Astrocyte (in vitro differentiated cells and primary cell): ENCODE measurements at regions not wholly inside any gene's neighbourhood (a gene's known extent, or its start where the extent isn't known, plus 50 kb on each side); places are given as distances from the start of the nearest gene placed in this dataset.

Source experiments
- DNase-seq: peaks from one replicate; pipeline ENCODE4 v3.0.0-alpha.2; 2010; ENCODE audit warnings: low read depth
- FAIRE-seq: peaks from 2 replicates; lab custom pipeline; 2011; peaks lifted over from hg19 to GRCh38; lab: Jason Lieb, UNC
- H2AFZ ChIP-seq: 2 replicates; pipeline ENCODE4 v1.6.0; 2012; ENCODE audit warnings: low read depth, low read length, inconsistent platforms
- H3K27ac ChIP-seq: 2 replicates; pipeline ENCODE4 v1.5.1; 2011; ENCODE audit warnings: low read depth, low read length, inconsistent platforms
- H3K27me3 ChIP-seq: 2 replicates; pipeline ENCODE4 v1.6.0; 2011; ENCODE audit warnings: low read length, inconsistent platforms; ENCODE audit not compliant: insufficient read depth
- H3K36me3 ChIP-seq: 2 replicates; pipeline ENCODE4 v1.5.1; 2011; ENCODE audit warnings: low read length, inconsistent platforms; ENCODE audit not compliant: insufficient read depth
- H3K4me1 ChIP-seq: 2 replicates; pipeline ENCODE4 v1.5.1; 2011; ENCODE audit warnings: low read length, inconsistent platforms; ENCODE audit not compliant: insufficient read depth
- H3K4me2 ChIP-seq: 2 replicates; pipeline ENCODE4 v1.6.0; 2012; ENCODE audit warnings: low read length, inconsistent platforms
- H3K4me3 ChIP-seq: 2 replicates; pipeline ENCODE4 v1.5.1; 2011; ENCODE audit warnings: low read depth, mild to moderate bottlenecking, low read length, inconsistent platforms; ENCODE audit not compliant: insufficient read depth
- H3K79me2 ChIP-seq: 2 replicates; pipeline ENCODE4 v1.6.0; 2012; ENCODE audit warnings: mild to moderate bottlenecking, low read length, inconsistent platforms; ENCODE audit not compliant: insufficient read depth
- H3K9ac ChIP-seq: 2 replicates; pipeline ENCODE4 v1.6.0; 2012; ENCODE audit warnings: mild to moderate bottlenecking, low read length, inconsistent platforms
- H3K9me3 ChIP-seq: 2 replicates; pipeline ENCODE4 v1.5.1; 2012; ENCODE audit warnings: low read depth, mild to moderate bottlenecking, low read length, inconsistent platforms; ENCODE audit not compliant: insufficient read depth
- H4K20me1 ChIP-seq: 2 replicates; pipeline ENCODE4 v1.6.0; 2012; ENCODE audit warnings: low read length, inconsistent platforms; ENCODE audit not compliant: insufficient read depth
- H3K27ac Mint-ChIP-seq: one replicate; pipeline ENCODE4 v1.8.0; 2021; ENCODE audit warnings: mild to moderate bottlenecking, mixed read lengths; ENCODE audit not compliant: unreplicated experiment
- H3K27me3 Mint-ChIP-seq: one replicate; pipeline ENCODE4 v1.8.0; 2021; ENCODE audit warnings: low read depth, mixed read lengths; ENCODE audit not compliant: unreplicated experiment
- H3K36me3 Mint-ChIP-seq: one replicate; pipeline ENCODE4 v1.8.0; 2021; ENCODE audit warnings: low read depth, mixed read lengths; ENCODE audit not compliant: unreplicated experiment
- H3K4me1 Mint-ChIP-seq: one replicate; pipeline ENCODE4 v1.8.0; 2021; ENCODE audit warnings: low read depth, mixed read lengths; ENCODE audit not compliant: unreplicated experiment
- H3K4me3 Mint-ChIP-seq: one replicate; pipeline ENCODE4 v1.8.0; 2021; ENCODE audit warnings: mild to moderate bottlenecking, moderate library complexity, mixed read lengths; ENCODE audit not compliant: unreplicated experiment
- H3K9me3 Mint-ChIP-seq: one replicate; pipeline ENCODE4 v1.8.0; 2021; ENCODE audit warnings: mild to moderate bottlenecking, mixed read lengths; ENCODE audit not compliant: unreplicated experiment
- EZH2 ChIP-seq: IDR thresholded peaks from 2 replicates; pipeline ENCODE4 v1.6.1; 2012; ENCODE audit warnings: mild to moderate bottlenecking, low read length, inconsistent platforms; ENCODE audit not compliant: insufficient read depth
- TF ChIP-seq, protein P1 (sequence below): IDR thresholded peaks from 2 replicates; pipeline ENCODE4 v1.5.1; 2011; ENCODE audit warnings: low read depth, mild to moderate bottlenecking, inconsistent platforms, low read length, moderate library complexity; ENCODE audit not compliant: insufficient read depth

DNA sequence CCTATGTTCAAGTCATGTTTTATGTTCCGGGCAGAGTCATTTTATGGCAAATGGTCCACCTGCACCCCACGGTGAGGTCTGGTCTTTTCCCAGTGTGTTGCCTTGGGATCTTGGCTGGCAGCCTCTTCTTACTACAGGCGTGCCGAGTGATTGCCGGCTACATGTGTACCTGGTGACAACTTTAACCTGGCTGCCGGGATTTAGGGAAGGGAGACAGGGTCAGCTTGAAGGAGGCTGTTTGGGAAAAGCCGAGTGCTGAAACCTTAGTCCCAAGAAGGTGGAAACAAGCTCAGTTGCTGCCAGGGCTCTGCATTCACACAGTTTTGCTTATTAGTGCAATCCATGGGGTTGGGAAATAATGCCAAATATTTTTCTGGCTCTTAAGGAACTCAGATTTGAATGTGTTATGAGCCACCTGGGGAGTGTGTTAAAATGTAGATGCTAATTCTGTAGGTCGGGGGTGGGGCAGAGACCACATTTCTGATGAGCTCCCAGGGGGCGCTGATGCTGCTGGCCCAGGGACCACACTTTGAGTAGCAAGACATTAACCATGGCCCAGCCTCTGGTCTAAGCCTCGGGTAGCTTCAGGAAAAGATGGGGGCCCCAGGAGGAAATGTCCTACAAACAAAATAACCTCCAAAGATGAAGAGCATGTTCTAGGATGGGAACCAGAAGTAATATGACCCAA, 179.6 kb downstream of the TBX5 start:
- peaks cover 42% of the 10 kb centered on the region for H3K27me3 Mint-ChIP-seq
- FAIRE-seq = no peak
- H3K4me3 Mint-ChIP-seq = no peak overlapping the region

DNA sequence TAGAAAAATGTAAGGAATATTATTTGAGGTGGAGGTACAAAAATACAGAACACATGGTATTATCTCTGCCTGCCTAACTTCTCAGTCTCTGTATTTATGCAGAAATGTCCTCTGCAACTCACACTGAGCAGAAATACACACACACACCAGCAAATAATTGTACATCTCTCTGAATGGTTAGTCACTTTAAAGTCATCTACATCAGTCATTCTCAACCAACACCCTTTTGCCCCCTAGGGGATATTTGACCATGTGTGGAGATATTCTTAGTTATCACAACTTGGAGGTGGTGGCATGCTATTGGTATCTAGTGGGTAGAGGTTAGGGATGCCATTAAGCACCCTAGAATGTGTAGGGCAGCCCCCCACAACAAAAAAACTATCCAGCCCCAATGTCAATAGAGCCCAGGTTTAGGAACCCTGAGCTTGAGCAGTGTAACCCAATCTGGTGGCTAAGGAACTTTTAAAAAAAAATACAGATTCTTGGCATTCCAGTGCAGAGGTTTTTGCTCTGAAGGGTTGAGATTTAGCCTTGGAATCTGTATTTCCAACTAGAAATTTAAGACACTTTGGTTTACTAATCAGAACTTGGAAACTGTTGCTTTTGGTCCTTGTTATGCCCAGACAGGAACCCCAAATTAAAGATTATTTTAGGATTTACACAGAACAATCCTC, 183.8 kb downstream of the TBX5 start:
- no peak overlapping the region for H3K27ac Mint-ChIP-seq
- TF ChIP-seq, protein P1, sequence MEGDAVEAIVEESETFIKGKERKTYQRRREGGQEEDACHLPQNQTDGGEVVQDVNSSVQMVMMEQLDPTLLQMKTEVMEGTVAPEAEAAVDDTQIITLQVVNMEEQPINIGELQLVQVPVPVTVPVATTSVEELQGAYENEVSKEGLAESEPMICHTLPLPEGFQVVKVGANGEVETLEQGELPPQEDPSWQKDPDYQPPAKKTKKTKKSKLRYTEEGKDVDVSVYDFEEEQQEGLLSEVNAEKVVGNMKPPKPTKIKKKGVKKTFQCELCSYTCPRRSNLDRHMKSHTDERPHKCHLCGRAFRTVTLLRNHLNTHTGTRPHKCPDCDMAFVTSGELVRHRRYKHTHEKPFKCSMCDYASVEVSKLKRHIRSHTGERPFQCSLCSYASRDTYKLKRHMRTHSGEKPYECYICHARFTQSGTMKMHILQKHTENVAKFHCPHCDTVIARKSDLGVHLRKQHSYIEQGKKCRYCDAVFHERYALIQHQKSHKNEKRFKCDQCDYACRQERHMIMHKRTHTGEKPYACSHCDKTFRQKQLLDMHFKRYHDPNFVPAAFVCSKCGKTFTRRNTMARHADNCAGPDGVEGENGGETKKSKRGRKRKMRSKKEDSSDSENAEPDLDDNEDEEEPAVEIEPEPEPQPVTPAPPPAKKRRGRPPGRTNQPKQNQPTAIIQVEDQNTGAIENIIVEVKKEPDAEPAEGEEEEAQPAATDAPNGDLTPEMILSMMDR = no peak
- no peak for TF ChIP-seq EZH2
- H3K4me1 Mint-ChIP-seq = no peaks in the 10 kb centered on the region
- no peak overlapping the region for H3K4me3 Mint-ChIP-seq
- Histone ChIP-seq H3K9ac (no peak overlapping the region), H2AFZ (no peak overlapping the region), H3K9me3 (no peaks in the 10 kb centered on the region), H3K4me3 (no peak overlapping the region), H3K36me3 (no peaks in the 10 kb centered on the region), H3K4me2 (no peak overlapping the region), H3K27ac (no peak overlapping the region), H3K79me2 (no peaks in the 10 kb centered on the region), H3K4me1 (no peaks in the 10 kb centered on the region), H3K27me3 (no peaks in the 10 kb centered on the region), H4K20me1 (no peaks in the 10 kb centered on the region)
- FAIRE-seq = no peak
- no peak for DNase-seq
- H3K9me3 Mint-ChIP-seq = peaks cover 2% of the 10 kb centered on the region
- peaks cover 57% of the 10 kb centered on the region for H3K27me3 Mint-ChIP-seq
- H3K36me3 Mint-ChIP-seq = no peaks in the 10 kb centered on the region

More for the DNA sequence above, 179.6 kb downstream of the TBX5 start:
- Histone ChIP-seq H3K9ac (no peak overlapping the region), H3K27me3 (no peaks in the 10 kb centered on the region), H3K4me1 (no peaks in the 10 kb centered on the region), H3K36me3 (no peaks in the 10 kb centered on the region), H2AFZ (no peak overlapping the region), H4K20me1 (no peaks in the 10 kb centered on the region), H3K9me3 (no peaks in the 10 kb centered on the region), H3K4me2 (no peak overlapping the region), H3K27ac (no peak overlapping the region), H3K79me2 (no peaks in the 10 kb centered on the region), H3K4me3 (no peak overlapping the region)
- H3K36me3 Mint-ChIP-seq = no peaks in the 10 kb centered on the region
- TF ChIP-seq, protein P1 = no peak
- TF ChIP-seq EZH2 = no peak
- no peak for DNase-seq
- no peaks in the 10 kb centered on the region for H3K4me1 Mint-ChIP-seq
- no peaks in the 10 kb centered on the region for H3K9me3 Mint-ChIP-seq
- no peak overlapping the region for H3K27ac Mint-ChIP-seq
